Mesenchymal stem cell (in vitro differentiated cells and primary cell): ENCODE measurements at regions not wholly inside any gene's neighbourhood (a gene's known extent, or its start where the extent isn't known, plus 50 kb on each side); places are given as distances from the start of the nearest gene placed in this dataset.

Experiments
- DNase-seq: peaks from one replicate; pipeline ENCODE4 v3.0.0-alpha.2; 2013
- H2AFZ ChIP-seq: one replicate; pipeline ENCODE4 v1.6.1; 2013; ENCODE audit warnings: low read depth, mild to moderate bottlenecking, control low read depth, inconsistent platforms, low read length, moderate library complexity
- H2AK5ac ChIP-seq: 2 replicates; pipeline ENCODE4 v1.6.1; 2013; ENCODE audit warnings: low read length, moderate library complexity, mild to moderate bottlenecking, inconsistent platforms; ENCODE audit not compliant: severe bottlenecking
- H2BK120ac ChIP-seq: one replicate; pipeline ENCODE4 v1.6.1; 2013; ENCODE audit warnings: low read depth, mild to moderate bottlenecking, inconsistent platforms, low read length, moderate library complexity
- H2BK12ac ChIP-seq, 2 experiments: one replicate each; pipeline ENCODE4 v1.6.1; 2013; ENCODE audit warnings: inconsistent platforms in 2 of 2, low read length in 2 of 2, mild to moderate bottlenecking in 2 of 2, moderate library complexity in 2 of 2, control low read depth in 1 of 2
- H2BK15ac ChIP-seq: one replicate; pipeline ENCODE4 v1.6.1; 2013; ENCODE audit warnings: mild to moderate bottlenecking, low read depth, inconsistent platforms; ENCODE audit not compliant: poor library complexity, severe bottlenecking
- H2BK5ac ChIP-seq: 2 replicates; pipeline ENCODE4 v1.6.1; 2013; ENCODE audit warnings: low read depth, mild to moderate bottlenecking, low read length, control low read depth, inconsistent platforms; ENCODE audit not compliant: poor library complexity, severe bottlenecking
- H3K14ac ChIP-seq, 2 experiments: one replicate each; pipeline ENCODE4 v1.6.1; 2013; ENCODE audit warnings: inconsistent platforms in 2 of 2, low read length in 2 of 2, control low read depth in 1 of 2, mild to moderate bottlenecking in 1 of 2, moderate library complexity in 1 of 2
- H3K18ac ChIP-seq, 2 experiments: one replicate each; pipeline ENCODE4 v1.6.1; 2013; ENCODE audit warnings: inconsistent platforms in 2 of 2, low read length in 2 of 2, control low read depth in 1 of 2, low read depth in 1 of 2, mild to moderate bottlenecking in 1 of 2
- H3K23ac ChIP-seq, 2 experiments: one replicate each; pipeline ENCODE4 v1.6.1; 2013; ENCODE audit warnings: inconsistent platforms in 2 of 2, low read length in 2 of 2, mild to moderate bottlenecking in 2 of 2, moderate library complexity in 2 of 2, control low read depth in 1 of 2
- H3K27ac ChIP-seq: 2 replicates; pipeline ENCODE4 v1.5.1; 2013; ENCODE audit warnings: mild to moderate bottlenecking, moderate library complexity, low read length, control low read depth, inconsistent platforms; ENCODE audit not compliant: poor library complexity, severe bottlenecking
- H3K27me3 ChIP-seq, 2 experiments: 2 replicates each; pipeline versions ENCODE4 v1.6.1 to v1.7.0; 2013; ENCODE audit warnings: low read length in 2 of 2, mild to moderate bottlenecking in 2 of 2, moderate library complexity in 2 of 2, control low read depth in 1 of 2, inconsistent platforms in 1 of 2; ENCODE audit not compliant: control insufficient read depth in 1 of 2, insufficient read depth in 1 of 2
- H3K36me3 ChIP-seq, 2 experiments: 2 replicates each; pipeline versions ENCODE4 v1.6.1 to v1.7.0; 2013; ENCODE audit warnings: low read length in 2 of 2, control low read depth in 1 of 2, inconsistent platforms in 1 of 2, low read depth in 1 of 2, mild to moderate bottlenecking in 1 of 2; ENCODE audit not compliant: insufficient read depth in 2 of 2, control insufficient read depth in 1 of 2
- H3K4ac ChIP-seq, 2 experiments: one replicate each; pipeline ENCODE4 v1.6.1; 2013; ENCODE audit warnings: inconsistent platforms in 2 of 2, low read length in 2 of 2, mild to moderate bottlenecking in 2 of 2, moderate library complexity in 2 of 2, control low read depth in 1 of 2, low read depth in 1 of 2
- H3K4me1 ChIP-seq: 2 replicates; pipeline ENCODE4 v1.6.1; 2013; ENCODE audit warnings: low read depth, low read length, control low read depth; ENCODE audit not compliant: control insufficient read depth, insufficient read depth
- H3K4me2 ChIP-seq: 2 replicates; pipeline ENCODE4 v1.6.1; 2013; ENCODE audit warnings: low read length, mild to moderate bottlenecking, inconsistent platforms; ENCODE audit not compliant: poor library complexity, severe bottlenecking
- H3K4me3 ChIP-seq, 2 experiments: 2 replicates each; pipeline versions ENCODE4 v1.5.1 to v1.7.0; 2013; ENCODE audit warnings: low read length in 2 of 2, mild to moderate bottlenecking in 2 of 2, control low read depth in 1 of 2, low read depth in 1 of 2; ENCODE audit not compliant: insufficient read depth in 1 of 2
- H3K79me1 ChIP-seq: replicated peaks from 2 replicates; pipeline ENCODE4 v1.6.1; 2013; ENCODE audit warnings: mild to moderate bottlenecking, control low read depth, low read length, inconsistent platforms; ENCODE audit not compliant: poor library complexity, severe bottlenecking
- H3K9ac ChIP-seq: 2 replicates; pipeline ENCODE4 v1.7.0; 2013; ENCODE audit warnings: mild to moderate bottlenecking, low read length, moderate library complexity
- H3K9me3 ChIP-seq: 2 replicates; pipeline ENCODE4 v1.7.0; 2013; ENCODE audit warnings: mild to moderate bottlenecking, low read length; ENCODE audit not compliant: control insufficient read depth
- H4K8ac ChIP-seq: one replicate; pipeline ENCODE4 v1.6.1; 2013; ENCODE audit warnings: inconsistent platforms, mild to moderate bottlenecking, low read length, moderate library complexity
- H4K91ac ChIP-seq: one replicate; pipeline ENCODE4 v1.6.1; 2013; ENCODE audit warnings: mild to moderate bottlenecking, low read length, inconsistent platforms
- WGBS: methylation state at CpG from one replicate; pipeline ENCODE4 v1.1.7; 2013; ENCODE audit warnings: mixed read lengths; 5-methylcytosine and 5-hydroxymethylcytosine counted together

DNA sequence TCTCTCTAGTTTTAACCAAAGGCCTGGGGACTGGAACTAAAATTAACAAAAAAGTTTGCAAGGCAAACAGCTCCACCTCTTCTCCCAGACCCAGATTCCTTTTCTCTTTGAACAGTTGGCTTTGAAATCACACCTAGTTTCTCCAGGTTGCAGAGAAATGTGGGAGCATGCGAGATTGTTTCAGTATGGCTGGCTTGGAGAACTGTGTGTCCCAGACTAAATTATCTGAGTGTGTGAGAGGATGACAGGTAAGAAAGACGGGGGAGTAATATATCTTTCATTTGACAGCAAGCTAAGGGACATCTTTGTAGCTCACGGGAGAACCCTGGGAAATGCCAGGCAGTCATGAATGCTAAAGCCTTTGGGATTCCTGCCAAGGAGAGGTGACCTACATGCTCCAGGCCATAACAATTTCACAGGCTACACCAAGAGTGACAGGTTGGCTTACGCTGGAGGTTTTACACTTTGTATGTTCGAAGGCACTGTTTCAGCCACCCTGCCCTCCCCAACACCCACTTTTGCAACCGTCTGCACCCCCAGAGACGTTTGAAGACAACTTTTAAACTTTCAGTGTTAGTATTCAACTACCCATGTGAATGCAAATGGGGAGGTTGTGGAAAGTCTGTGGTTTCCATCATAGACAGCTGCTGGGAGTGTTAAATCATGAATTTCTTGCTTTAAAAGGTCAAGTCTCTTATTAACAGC lies 109.3 kb upstream of the SNX19 start:
- H3K23ac ChIP-seq = no peak overlapping the region
- H2BK15ac ChIP-seq = no peak overlapping the region
- H3K4ac ChIP-seq = no peak overlapping the region
- no peak overlapping the region for H2AK5ac ChIP-seq
- no peak overlapping the region for H3K9ac ChIP-seq
- H3K4me3 ChIP-seq = no peak overlapping the region
- 86% methylated on average over 6 of the region's 7 CpGs for WGBS
- no peaks in the 10 kb centered on the region for H3K79me1 ChIP-seq
- H2BK12ac ChIP-seq = no peak overlapping the region
- no peak overlapping the region for H4K91ac ChIP-seq
- no peak overlapping the region for H3K4me2 ChIP-seq
- H3K36me3 ChIP-seq = no peaks in the 10 kb centered on the region
- no peak overlapping the region for H4K8ac ChIP-seq
- H3K4me1 ChIP-seq = no peaks in the 10 kb centered on the region
- peaks cover 0 to 3% of the 10 kb centered on the region in 2 experiments for H3K27me3 ChIP-seq
- no peak overlapping the region for H3K27ac ChIP-seq
- H3K18ac ChIP-seq = no peak overlapping the region
- H2BK5ac ChIP-seq = no peak overlapping the region
- H2AFZ ChIP-seq = no peak overlapping the region
- H3K14ac ChIP-seq = no peak overlapping the region
- H3K9me3 ChIP-seq = no peaks in the 10 kb centered on the region
- no peak overlapping the region for H2BK120ac ChIP-seq
- DNase-seq = no peak

DNA sequence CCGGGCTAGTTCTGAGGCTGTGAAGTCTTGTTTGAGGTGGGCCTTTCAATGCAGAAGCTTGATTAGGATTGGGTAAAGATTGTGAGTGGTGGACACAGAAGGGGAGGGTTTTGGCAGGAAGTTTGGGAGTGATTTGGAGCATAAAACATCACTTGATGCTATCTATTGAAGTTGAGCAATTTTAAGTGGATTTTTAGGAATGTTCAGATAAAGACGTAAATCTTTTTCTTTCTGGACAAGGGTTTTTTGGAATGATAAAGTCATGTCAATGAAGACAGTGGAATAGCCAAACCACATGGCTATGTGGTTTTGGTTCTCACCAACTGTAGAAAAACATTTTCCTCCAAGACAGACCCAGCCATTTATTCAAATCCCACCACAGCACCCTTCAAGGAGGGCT lies 111.2 kb upstream of the SNX19 start:
- Histone ChIP-seq H2BK15ac (no peak overlapping the region), H3K4me2 (no peak overlapping the region), H3K9ac (no peak overlapping the region), H3K27ac (no peak overlapping the region), H2BK12ac (peak overlapping the region in 1 of 2 experiments; percentile 48), H3K9me3 (no peaks in the 10 kb centered on the region), H2BK120ac (no peak overlapping the region), H3K4me3 (no peak overlapping the region), H2AK5ac (no peak overlapping the region), H3K36me3 (no peaks in the 10 kb centered on the region), H3K18ac (peak overlapping the region; percentile 24 to 41), H3K14ac (no peak overlapping the region), H3K4ac (peak overlapping the region in 1 of 2 experiments; percentile 52), H3K79me1 (no peaks in the 10 kb centered on the region), H3K27me3 (peaks cover 0 to 3% of the 10 kb centered on the region in 2 experiments), H2AFZ (no peak overlapping the region), H4K91ac (no peak overlapping the region), H4K8ac (no peak overlapping the region), H2BK5ac (no peak overlapping the region), H3K4me1 (no peaks in the 10 kb centered on the region), H3K23ac (peak overlapping the region in 1 of 2 experiments; percentile 86)
- DNase-seq = peak; percentile 17
- 68% methylated on average over 2 of the region's 2 CpGs for WGBS

- H2AK5ac ChIP-seq = no peak overlapping the region
- H3K4me1 ChIP-seq = peaks cover 6% of the 10 kb centered on the region
- no peaks in the 10 kb centered on the region for H3K79me1 ChIP-seq
- no peak overlapping the region for H3K23ac ChIP-seq
- no peak overlapping the region for H3K4me3 ChIP-seq
- H3K18ac ChIP-seq = peak overlapping the region; percentile 50 to 87
- peak; percentile 92 for DNase-seq
- no peak overlapping the region for H4K8ac ChIP-seq
- no peaks in the 10 kb centered on the region for H3K36me3 ChIP-seq
- H2BK5ac ChIP-seq = no peak overlapping the region
- no peak overlapping the region for H3K9ac ChIP-seq
- peak overlapping the region; percentile 89 for H4K91ac ChIP-seq
- H3K9me3 ChIP-seq = no peaks in the 10 kb centered on the region
- peak overlapping the region; percentile 12 to 62 for H3K4ac ChIP-seq
- H3K27ac ChIP-seq = peak overlapping the region; percentile 67
- peaks cover 0 to 3% of the 10 kb centered on the region in 2 experiments for H3K27me3 ChIP-seq
- H2BK12ac ChIP-seq = peak overlapping the region; percentile 77 to 85
- no peak overlapping the region for H3K4me2 ChIP-seq
- H2BK15ac ChIP-seq = no peak overlapping the region
- peak overlapping the region in 1 of 2 experiments; percentile 72 for H3K14ac ChIP-seq
- H2BK120ac ChIP-seq = no peak overlapping the region
- 2% methylated on average over 5 of the region's 5 CpGs for WGBS
- H2AFZ ChIP-seq = no peak overlapping the region
These were observed 116.9 kb upstream of the SNX19 start for GRCh38 chr11:131033151-131033651.

- Histone ChIP-seq H3K27me3 (no peaks in the 10 kb centered on the region), H2AK5ac (no peak overlapping the region), H3K14ac (no peak overlapping the region), H2BK15ac (no peak overlapping the region), H3K79me1 (no peaks in the 10 kb centered on the region), H3K23ac (no peak overlapping the region), H4K91ac (no peak overlapping the region), H3K4me1 (peaks cover 6% of the 10 kb centered on the region), H3K18ac (no peak overlapping the region), H2BK5ac (no peak overlapping the region), H2BK120ac (no peak overlapping the region), H3K9ac (no peak overlapping the region), H4K8ac (no peak overlapping the region), H3K4me3 (no peak overlapping the region), H3K27ac (no peak overlapping the region), H3K4ac (no peak overlapping the region), H3K9me3 (no peaks in the 10 kb centered on the region), H3K36me3 (no peaks in the 10 kb centered on the region), H3K4me2 (no peak overlapping the region), H2BK12ac (no peak overlapping the region), H2AFZ (no peak overlapping the region)
- peak; percentile 6 for DNase-seq
- WGBS = 95% methylated on average over 5 of the region's 5 CpGs
These were observed 120.2 kb upstream of the SNX19 start for GRCh38 chr11:131036514-131036913.
